HL-60 (cell line): ENCODE measurements at regions not wholly inside any gene's neighbourhood (a gene's known extent, or its start where the extent isn't known, plus 50 kb on each side); places are given as distances from the start of the nearest gene placed in this dataset.

ENCODE experiments used
- DNase-seq, 2 experiments: peaks; one replicate each; pipeline ENCODE4 v3.0.0-alpha.2; 2010 to 2020; ENCODE audit warnings: low read depth in 1 of 2, low spot score in 1 of 2
- H3K27ac ChIP-seq: fragments of 250-450 bp; sonication (Bioruptor Pico); replicated peaks from 2 replicates; pipeline ENCODE4 v1.5.1; 2020; ENCODE audit warnings: mild to moderate bottlenecking, moderate library complexity
- H3K27me3 ChIP-seq: fragments of 250-450 bp; sonication (Bioruptor Pico); 2 replicates; pipeline ENCODE4 v1.5.1; 2021; ENCODE audit warnings: mild to moderate bottlenecking, moderate library complexity; ENCODE audit not compliant: insufficient read depth, poor library complexity, severe bottlenecking
- H3K4me3 ChIP-seq: replicated peaks from 2 replicates; pipeline ENCODE4 v1.5.1; 2011; ENCODE audit warnings: mild to moderate bottlenecking, control low read depth, low read length; ENCODE audit not compliant: insufficient read depth
- GABPA ChIP-seq: IDR thresholded peaks from 2 replicates; pipeline ENCODE4 v1.6.1; 2012; ENCODE audit warnings: low read depth
- POLR2AphosphoS5 ChIP-seq: IDR thresholded peaks from 2 replicates; pipeline ENCODE4 v1.6.1; 2012; ENCODE audit warnings: low read depth
- REST ChIP-seq: IDR thresholded peaks from 2 replicates; pipeline ENCODE4 v1.6.1; 2012; ENCODE audit warnings: low read depth; ENCODE audit not compliant: insufficient replicate concordance
- SPI1 ChIP-seq: IDR thresholded peaks from 2 replicates; pipeline ENCODE4 v1.6.1; 2012; ENCODE audit warnings: low read depth, mild to moderate bottlenecking, borderline replicate concordance
- TF ChIP-seq, protein P1 (sequence below): IDR thresholded peaks from one replicate; pipeline ENCODE4 v1.5.1; 2011; ENCODE audit warnings: low read length, control low read depth, inconsistent platforms; ENCODE audit not compliant: insufficient read depth

- no peak for DNase-seq
- no peak for TF ChIP-seq POLR2AphosphoS5
- TF ChIP-seq, protein P1, sequence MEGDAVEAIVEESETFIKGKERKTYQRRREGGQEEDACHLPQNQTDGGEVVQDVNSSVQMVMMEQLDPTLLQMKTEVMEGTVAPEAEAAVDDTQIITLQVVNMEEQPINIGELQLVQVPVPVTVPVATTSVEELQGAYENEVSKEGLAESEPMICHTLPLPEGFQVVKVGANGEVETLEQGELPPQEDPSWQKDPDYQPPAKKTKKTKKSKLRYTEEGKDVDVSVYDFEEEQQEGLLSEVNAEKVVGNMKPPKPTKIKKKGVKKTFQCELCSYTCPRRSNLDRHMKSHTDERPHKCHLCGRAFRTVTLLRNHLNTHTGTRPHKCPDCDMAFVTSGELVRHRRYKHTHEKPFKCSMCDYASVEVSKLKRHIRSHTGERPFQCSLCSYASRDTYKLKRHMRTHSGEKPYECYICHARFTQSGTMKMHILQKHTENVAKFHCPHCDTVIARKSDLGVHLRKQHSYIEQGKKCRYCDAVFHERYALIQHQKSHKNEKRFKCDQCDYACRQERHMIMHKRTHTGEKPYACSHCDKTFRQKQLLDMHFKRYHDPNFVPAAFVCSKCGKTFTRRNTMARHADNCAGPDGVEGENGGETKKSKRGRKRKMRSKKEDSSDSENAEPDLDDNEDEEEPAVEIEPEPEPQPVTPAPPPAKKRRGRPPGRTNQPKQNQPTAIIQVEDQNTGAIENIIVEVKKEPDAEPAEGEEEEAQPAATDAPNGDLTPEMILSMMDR: no peak
- TF ChIP-seq GABPA: no peak
- TF ChIP-seq REST: no peak
- no peak for TF ChIP-seq SPI1
- Histone ChIP-seq H3K4me3 (no peak overlapping the region), H3K27ac (no peak overlapping the region), H3K27me3 (peaks cover 9% of the 10 kb centered on the region)
Observed at GRCh38 chr11:128302425-128303186, 284.8 kb downstream of the ETS1 start.

- H3K27me3 ChIP-seq: peaks cover 9% of the 10 kb centered on the region
- DNase-seq: no peak
- TF ChIP-seq, protein P1: no peak
- no peak overlapping the region for H3K27ac ChIP-seq
- H3K4me3 ChIP-seq: no peak overlapping the region
Observed at GRCh38 chr11:128301756-128302155, 285.6 kb downstream of the ETS1 start.

DNA sequence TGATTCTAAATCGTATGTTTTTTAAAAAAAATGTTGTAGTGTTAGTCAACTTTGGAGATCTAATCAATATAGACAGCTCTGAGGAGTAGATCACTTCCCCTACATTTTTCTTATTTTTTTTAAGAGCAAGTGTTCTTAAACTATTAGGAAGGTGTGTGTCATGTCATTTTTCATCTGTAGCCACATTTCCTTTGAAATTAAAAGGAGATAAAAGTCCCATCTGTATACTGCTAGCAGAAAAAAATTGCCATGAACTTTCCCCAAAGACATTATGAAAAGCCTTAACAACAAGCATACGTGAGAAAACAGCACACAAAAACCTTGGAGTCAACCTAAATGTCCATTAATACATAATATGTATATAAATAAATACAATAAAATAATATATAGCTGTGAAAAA is 286.6 kb downstream of the ETS1 start:
- DNase-seq: no peak
- Histone ChIP-seq H3K27ac (no peak overlapping the region), H3K27me3 (peaks cover 9% of the 10 kb centered on the region), H3K4me3 (no peak overlapping the region)
- TF ChIP-seq SPI1 (no peak), GABPA (no peak), POLR2AphosphoS5 (no peak), REST (no peak)
- TF ChIP-seq, protein P1: no peak
